HepG2 (cell line): ENCODE measurements at regions not wholly inside any gene's neighbourhood (a gene's known extent, or its start where the extent isn't known, plus 50 kb on each side); places are given as distances from the start of the nearest gene placed in this dataset.

Experiments used
- ATAC-seq: fragments of 200-7000 bp; cut with Tn5 transposase; 3 replicates; pipeline ENCODE4 v1.9.1; 2020; ENCODE audit warnings: mild to moderate bottlenecking, moderate library complexity
- BruUV-seq: library from RNA; stranded (reverse); fragments of 400-500 nt; replicated peaks from 2 replicates; lab custom pipeline; 2021; lab: Mats Ljungman, UMichigan
- CTCF ChIA-PET: fragments of 300-600 bp; formaldehyde crosslinking; extraction: SDS; loops from one replicate; lab custom pipeline; 2021; ENCODE audit warnings: low total read pairs, inconsistent platforms, low intra/inter-chr PET ratio; lab: Yijun Ruan, JAX
- POLR2A ChIA-PET: fragments of 350-600 bp; sonication (Branson Sonifier 250); formaldehyde crosslinking; loops from one replicate; lab custom pipeline; 2020; ENCODE audit warnings: antibody characterized with exemption, inconsistent platforms; lab: Yijun Ruan, JAX
- DNase-seq: peaks from one replicate; pipeline ENCODE4 v3.0.0-alpha.2; 2015; ENCODE audit warnings: low spot score
- FAIRE-seq: peaks from 3 replicates; lab custom pipeline; 2011; peaks lifted over from hg19 to GRCh38; lab: Jason Lieb, UNC
- H2AFZ ChIP-seq: one replicate; pipeline ENCODE4 v1.6.1; 2011; ENCODE audit warnings: low read length, inconsistent platforms
- H3K27ac ChIP-seq: fragments of 300-600 bp; 3 replicates; pipeline ENCODE4 v1.8.0; 2011; ENCODE audit warnings: mixed run types, mild to moderate bottlenecking, mixed read lengths, low read length, inconsistent platforms; ENCODE audit not compliant: insufficient read depth; ENCODE audit errors: extremely low read length
- H3K27me3 ChIP-seq, 2 experiments: fragments of 200-600 bp in 1 of 2; 2 replicates in 1 of 2; 3 replicates in 1 of 2; pipeline versions ENCODE4 v1.6.0 to v1.8.0; 2011; ENCODE audit warnings: low read length in 2 of 2, mild to moderate bottlenecking in 2 of 2, moderate library complexity in 2 of 2, inconsistent platforms in 1 of 2; ENCODE audit not compliant: insufficient read depth in 2 of 2, control insufficient read depth in 1 of 2
- H3K36me3 ChIP-seq, 2 experiments: fragments of 200-600 bp in 1 of 2; replicated peaks in 1 of 2; 2 replicates in 1 of 2; 3 replicates in 1 of 2; pipeline versions ENCODE4 v1.5.1 to v1.8.0; 2011; ENCODE audit warnings: low read length in 2 of 2, inconsistent platforms in 1 of 2; ENCODE audit not compliant: insufficient read depth in 2 of 2, control insufficient read depth in 1 of 2
- H3K4me1 ChIP-seq: 2 replicates; pipeline ENCODE4 v1.5.1; 2012; ENCODE audit warnings: low read length, inconsistent platforms; ENCODE audit not compliant: insufficient read depth
- H3K4me2 ChIP-seq: 2 replicates; pipeline ENCODE4 v1.6.0; 2011; ENCODE audit warnings: low read depth, low read length, inconsistent platforms
- H3K4me3 ChIP-seq, 3 experiments: fragments of 200-600 bp in 1 of 3; sonication (generic), shearing (Covaris generic) in 1 of 3; replicated peaks in 1 of 3; 2 replicates each; pipeline ENCODE4 v1.5.1; 2011 to 2016; ENCODE audit warnings: low read length in 3 of 3, inconsistent platforms in 2 of 3, low read depth in 2 of 3, mild to moderate bottlenecking in 2 of 3, control low read depth in 1 of 3, mixed read lengths in 1 of 3; ENCODE audit not compliant: insufficient read depth in 1 of 3
- H3K79me2 ChIP-seq: one replicate; pipeline ENCODE4 v1.6.1; 2011; ENCODE audit warnings: low read length, inconsistent platforms; ENCODE audit not compliant: insufficient read depth
- H3K9ac ChIP-seq: 2 replicates; pipeline ENCODE4 v1.6.0; 2011; ENCODE audit warnings: mild to moderate bottlenecking, low read depth, low read length, inconsistent platforms; ENCODE audit not compliant: insufficient read depth
- H3K9me3 ChIP-seq: 2 replicates; pipeline ENCODE4 v1.5.1; 2012; ENCODE audit warnings: mild to moderate bottlenecking, low read length
- H4K20me1 ChIP-seq: 2 replicates; pipeline ENCODE4 v1.6.0; 2011; ENCODE audit warnings: inconsistent platforms, mild to moderate bottlenecking, low read length, moderate library complexity; ENCODE audit not compliant: insufficient read depth
- ATF3 ChIP-seq: sonication (generic); formaldehyde crosslinking; IDR thresholded peaks from 2 replicates; pipeline ENCODE4 v1.4.0; 2020; ENCODE audit warnings: missing genetic modification reagents
- GMEB1 ChIP-seq: sonication (generic); formaldehyde crosslinking; IDR thresholded peaks from 2 replicates; pipeline ENCODE4 v1.5.1; 2020; ENCODE audit warnings: missing genetic modification reagents, mild to moderate bottlenecking, borderline replicate concordance
- MAX ChIP-seq: IDR thresholded peaks from 2 replicates; pipeline ENCODE4 v1.6.1; 2012; ENCODE audit warnings: inconsistent platforms
- MAZ ChIP-seq, 2 experiments: sonication (generic) in 1 of 2; formaldehyde crosslinking in 1 of 2; IDR thresholded peaks; 2 replicates each; pipeline versions ENCODE4 v1.5.0 to v1.6.1; 2012 to 2020; ENCODE audit warnings: low read depth in 2 of 2, mild to moderate bottlenecking in 2 of 2, borderline replicate concordance in 1 of 2, improper control_type of control experiment in 1 of 2, low read length in 1 of 2, missing genetic modification reagents in 1 of 2, moderate library complexity in 1 of 2
- PAF1 ChIP-seq: IDR thresholded peaks from 2 replicates; pipeline ENCODE4 v1.6.1; 2016; ENCODE audit warnings: missing genetic modification reagents, missing compliant biosample characterization
- PRDM15 ChIP-seq: sonication (generic); formaldehyde crosslinking; IDR thresholded peaks from 2 replicates; pipeline ENCODE4 v1.4.0; 2020; ENCODE audit warnings: missing genetic modification reagents
- ZBTB44 ChIP-seq: sonication (generic); formaldehyde crosslinking; IDR thresholded peaks from 2 replicates; pipeline ENCODE4 v1.4.0; 2020; ENCODE audit warnings: missing genetic modification reagents
- ZBTB49 ChIP-seq: sonication (generic); formaldehyde crosslinking; IDR thresholded peaks from 2 replicates; pipeline ENCODE4 v1.4.0; 2020; ENCODE audit warnings: missing genetic modification reagents, borderline replicate concordance
- ZFP36 ChIP-seq: fragments of 150-350 bp; IDR thresholded peaks from 2 replicates; pipeline ENCODE4 v1.6.1; 2018; ENCODE audit warnings: borderline replicate concordance, low read length, low read depth; ENCODE audit not compliant: partially characterized antibody
- ZNF282 ChIP-seq: fragments of 450-650 bp; IDR thresholded peaks from 2 replicates; pipeline ENCODE4 v1.6.1; 2018; ENCODE audit not compliant: partially characterized antibody
- ZNF414 ChIP-seq: sonication (generic); formaldehyde crosslinking; IDR thresholded peaks from 2 replicates; pipeline ENCODE4 v1.5.0; 2020; ENCODE audit warnings: missing genetic modification reagents
- WGBS: methylation state at CpG from one replicate; pipeline ENCODE4 v1.1.6; 2017; ENCODE audit warnings: low lambda C conversion rate; 5-methylcytosine and 5-hydroxymethylcytosine counted together
- in situ Hi-C: cut with HindIII; loops from 2 replicates; pipeline ENCODE4 v1.10.0; 2017; ENCODE audit warnings: low pct_unique_long_range_greater_than_20kb; ENCODE audit not compliant: extremely low pct_ligation_motif_present
- intact Hi-C: fragments of 100-400 bp; cut with micrococcal nuclease; formaldehyde crosslinking; loops from one replicate; pipeline ENCODE4 v1.10.0; 2022; ENCODE audit not compliant: unreplicated experiment

GRCh38 chr16:88309174-88309907 lies 73.4 kb upstream of the ZNF469 start:
- Histone ChIP-seq H3K9ac (no peak overlapping the region), H3K4me3 (no peak overlapping the region), H3K27me3 (peaks cover 5 to 47% of the 10 kb centered on the region in 2 experiments; a peak in 4 of 5 replicates), H3K4me1 (peaks cover 13% of the 10 kb centered on the region), H3K27ac (no peak overlapping the region), H3K36me3 (no peaks in the 10 kb centered on the region), H3K79me2 (no peaks in the 10 kb centered on the region), H4K20me1 (no peaks in the 10 kb centered on the region), H3K4me2 (no peak overlapping the region), H2AFZ (no peak overlapping the region), H3K9me3 (peaks cover 16% of the 10 kb centered on the region; the same call in 1 of the 2 replicates)
- intact Hi-C loops (no loop called here), in situ Hi-C loops (loop anchor here (5.0 kb wide), 1 partner anchor 112 kb away; no protein-coding TSS in a partner anchor)
- BruUV-seq: no TSS peak
- no peak for FAIRE-seq
- 28% methylated on average over 12 of the region's 17 CpGs for WGBS
- no peak; the same call in 2 of the 3 replicates for ATAC-seq
- no peak for DNase-seq
- CTCF ChIA-PET: interaction anchor here (1.1 kb wide), 1 partner anchor 116 kb away, joined by 3 read pairs; no protein-coding TSS in a partner anchor
- POLR2A ChIA-PET: no interaction called here
- TF ChIP-seq GMEB1 (no peak), ATF3 (CRISPR knock-in tag) (no peak), ZNF414 (CRISPR knock-in tag) (no peak), PRDM15 (no peak), ZFP36 (no peak), PAF1 (CRISPR knock-in tag) (no peak), ZBTB44 (CRISPR knock-in tag) (no peak), MAX (no peak), ZNF282 (no peak), ZBTB49 (CRISPR knock-in tag) (no peak), MAZ (IDR thresholded peaks at IDR 0.05; ENCODE audit: borderline replicate concordance, low read depth, low read length) (no peak), MAZ (CRISPR knock-in tag; IDR thresholded peaks at IDR 0.05; ENCODE audit: low read depth) (no peak)
